COLO829 (cell line): ENCODE measurements at regions not wholly inside any gene's neighbourhood (a gene's known extent, or its start where the extent isn't known, plus 50 kb on each side); places are given as distances from the start of the nearest gene placed in this dataset.
"Not testable (repeated sequence)": the region's sequence is repeated elsewhere in the genome, so short reads cannot be mapped to it uniquely, and the experiment has no call there.

Source experiments
- DNase-seq: peaks from one replicate; pipeline ENCODE4 v3.0.0; 2012; ENCODE audit warnings: low spot score

- no peak for DNase-seq
Measured at GRCh38 chrX:125378205-125378604, 58.5 kb downstream of the TEX13C start.

- no peak for DNase-seq
Measured at GRCh38 chrX:125378770-125379169, 59.1 kb downstream of the TEX13C start.

- no peak for DNase-seq
Measured at GRCh38 chrX:125382148-125382628, 62.5 kb downstream of the TEX13C start.

- no peak for DNase-seq
Measured at GRCh38 chrX:125382889-125383288, 63.2 kb downstream of the TEX13C start.

GRCh38 chrX:125384867-125385266 lies 65.2 kb downstream of the TEX13C start:
- no peak for DNase-seq

- DNase-seq, result no peak
Measured at GRCh38 chrX:125387945-125388344, 68.3 kb downstream of the TEX13C start.

GRCh38 chrX:125394449-125394848 lies 74.8 kb downstream of the TEX13C start:
- DNase-seq, result no peak

- no peak for DNase-seq
Measured at GRCh38 chrX:125395626-125396025, 76.0 kb downstream of the TEX13C start.

GRCh38 chrX:125398959-125399440 lies 79.3 kb downstream of the TEX13C start:
- DNase-seq, result no peak

- no peak for DNase-seq
Measured at GRCh38 chrX:125402807-125403206, 83.1 kb downstream of the TEX13C start.

- DNase-seq, result no peak
Measured at GRCh38 chrX:125404667-125405160, 85.0 kb downstream of the TEX13C start.

GRCh38 chrX:125405339-125405738 lies 85.7 kb downstream of the TEX13C start:
- no peak for DNase-seq

- no peak for DNase-seq
Measured at GRCh38 chrX:125407314-125407713, 87.6 kb downstream of the TEX13C start.

- DNase-seq, result no peak
Measured at GRCh38 chrX:125420809-125421208, 101.1 kb downstream of the TEX13C start.

- DNase-seq, result no peak
Measured at GRCh38 chrX:125422986-125423385, 103.3 kb downstream of the TEX13C start.

- no peak for DNase-seq
Measured at GRCh38 chrX:125424536-125424935, 104.9 kb downstream of the TEX13C start.

GRCh38 chrX:125436855-125437254 lies 117.2 kb downstream of the TEX13C start:
- no peak for DNase-seq

GRCh38 chrX:125439194-125439849 lies 119.7 kb downstream of the TEX13C start:
- DNase-seq, result no peak

- DNase-seq, result no peak
Measured at GRCh38 chrX:125444659-125445058, 125.0 kb downstream of the TEX13C start.

GRCh38 chrX:125475482-125475881 lies 155.8 kb downstream of the TEX13C start:
- no peak for DNase-seq

GRCh38 chrX:125492439-125492838 lies 172.8 kb downstream of the TEX13C start:
- no peak for DNase-seq

- DNase-seq, result not testable (repeated sequence)
Measured at GRCh38 chrX:125493004-125493403, 173.3 kb downstream of the TEX13C start.

- no peak for DNase-seq
Measured at GRCh38 chrX:125497667-125498066, 178.0 kb downstream of the TEX13C start.

GRCh38 chrX:125503769-125504168 lies 184.1 kb downstream of the TEX13C start:
- DNase-seq, result no peak
